Osteocyte (in vitro differentiated cells): ENCODE measurements at regions not wholly inside any gene's neighbourhood (a gene's known extent, or its start where the extent isn't known, plus 50 kb on each side); places are given as distances from the start of the nearest gene placed in this dataset.

ENCODE experiments used
- DNase-seq: peaks from one replicate; pipeline ENCODE4 v3.0.0; 2021; ENCODE audit warnings: mixed read lengths; ENCODE audit not compliant: unreplicated experiment; ENCODE audit errors: extremely low spot score
- H3K27ac Mint-ChIP-seq: one replicate; pipeline ENCODE4 v1.8.0; 2021; ENCODE audit warnings: mild to moderate bottlenecking, mixed read lengths; ENCODE audit not compliant: unreplicated experiment
- H3K27me3 Mint-ChIP-seq: one replicate; pipeline ENCODE4 v1.8.0; 2021; ENCODE audit warnings: mixed read lengths; ENCODE audit not compliant: unreplicated experiment
- H3K36me3 Mint-ChIP-seq: one replicate; pipeline ENCODE4 v1.8.0; 2021; ENCODE audit warnings: mixed read lengths; ENCODE audit not compliant: unreplicated experiment
- H3K4me1 Mint-ChIP-seq: one replicate; pipeline ENCODE4 v1.8.0; 2021; ENCODE audit warnings: mixed read lengths; ENCODE audit not compliant: unreplicated experiment
- H3K4me3 Mint-ChIP-seq: one replicate; pipeline ENCODE4 v1.8.0; 2021; ENCODE audit warnings: mild to moderate bottlenecking, moderate library complexity, mixed read lengths; ENCODE audit not compliant: unreplicated experiment
- H3K9me3 Mint-ChIP-seq: one replicate; pipeline ENCODE4 v1.8.0; 2021; ENCODE audit warnings: mixed read lengths; ENCODE audit not compliant: unreplicated experiment
- TF ChIP-seq, protein P1 (sequence below): fragments of 200-600 bp; sonication (generic); IDR thresholded peaks from 2 replicates; pipeline ENCODE4 v1.5.0; 2021; ENCODE audit warnings: antibody characterized with exemption, mild to moderate bottlenecking, moderate library complexity

DNA sequence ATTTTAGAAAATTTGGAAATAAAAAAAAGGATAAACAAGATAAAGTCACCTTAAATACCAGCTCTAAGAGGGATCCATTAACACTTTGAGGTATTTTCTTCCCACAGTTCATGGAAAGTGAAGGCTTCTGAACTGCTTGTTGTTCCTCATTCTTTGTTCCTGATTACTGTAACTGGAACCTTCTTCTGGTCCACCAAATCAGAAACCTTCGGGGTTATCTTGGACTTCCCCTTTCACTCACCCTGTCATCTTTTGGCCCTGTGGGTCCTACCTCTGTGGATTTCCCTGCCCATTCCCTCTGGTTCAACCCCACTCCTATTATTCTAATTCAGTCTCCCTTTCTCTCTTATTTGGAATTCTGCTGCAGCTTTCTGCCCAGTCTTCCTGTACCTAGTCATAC, 116.5 kb upstream of the PRPS1L1 start:
- H3K9me3 Mint-ChIP-seq = no peaks in the 10 kb centered on the region
- H3K27me3 Mint-ChIP-seq = peaks cover 51% of the 10 kb centered on the region
- TF ChIP-seq, protein P1, sequence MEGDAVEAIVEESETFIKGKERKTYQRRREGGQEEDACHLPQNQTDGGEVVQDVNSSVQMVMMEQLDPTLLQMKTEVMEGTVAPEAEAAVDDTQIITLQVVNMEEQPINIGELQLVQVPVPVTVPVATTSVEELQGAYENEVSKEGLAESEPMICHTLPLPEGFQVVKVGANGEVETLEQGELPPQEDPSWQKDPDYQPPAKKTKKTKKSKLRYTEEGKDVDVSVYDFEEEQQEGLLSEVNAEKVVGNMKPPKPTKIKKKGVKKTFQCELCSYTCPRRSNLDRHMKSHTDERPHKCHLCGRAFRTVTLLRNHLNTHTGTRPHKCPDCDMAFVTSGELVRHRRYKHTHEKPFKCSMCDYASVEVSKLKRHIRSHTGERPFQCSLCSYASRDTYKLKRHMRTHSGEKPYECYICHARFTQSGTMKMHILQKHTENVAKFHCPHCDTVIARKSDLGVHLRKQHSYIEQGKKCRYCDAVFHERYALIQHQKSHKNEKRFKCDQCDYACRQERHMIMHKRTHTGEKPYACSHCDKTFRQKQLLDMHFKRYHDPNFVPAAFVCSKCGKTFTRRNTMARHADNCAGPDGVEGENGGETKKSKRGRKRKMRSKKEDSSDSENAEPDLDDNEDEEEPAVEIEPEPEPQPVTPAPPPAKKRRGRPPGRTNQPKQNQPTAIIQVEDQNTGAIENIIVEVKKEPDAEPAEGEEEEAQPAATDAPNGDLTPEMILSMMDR = no peak
- H3K4me1 Mint-ChIP-seq = no peaks in the 10 kb centered on the region
- H3K27ac Mint-ChIP-seq = no peak overlapping the region
- no peak for DNase-seq
- H3K4me3 Mint-ChIP-seq = no peak overlapping the region
- no peaks in the 10 kb centered on the region for H3K36me3 Mint-ChIP-seq

DNA sequence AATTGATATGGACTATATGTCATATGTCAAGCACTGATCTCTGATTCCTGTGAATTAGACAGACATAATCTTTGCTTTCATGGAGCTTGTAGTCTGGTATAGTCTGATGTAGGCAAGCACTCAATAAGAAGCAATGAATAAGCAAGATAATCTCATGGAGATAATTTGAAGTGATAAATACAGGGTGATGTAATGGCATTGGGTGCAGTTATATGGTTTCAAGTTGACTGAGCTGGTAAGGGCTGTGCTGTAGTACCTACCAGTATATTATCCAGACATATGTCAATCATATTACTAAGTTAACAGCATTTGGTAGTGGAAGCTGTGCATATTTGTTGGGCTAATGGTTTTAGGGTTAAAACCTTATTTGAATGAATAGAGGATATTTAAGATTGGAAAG, 117.5 kb upstream of the PRPS1L1 start:
- Mint-ChIP-seq H3K4me3 (no peak overlapping the region), H3K27me3 (peaks cover 48% of the 10 kb centered on the region), H3K4me1 (no peaks in the 10 kb centered on the region), H3K9me3 (no peaks in the 10 kb centered on the region), H3K36me3 (no peaks in the 10 kb centered on the region), H3K27ac (no peak overlapping the region)
- DNase-seq = no peak
- TF ChIP-seq, protein P1 = no peak

DNA sequence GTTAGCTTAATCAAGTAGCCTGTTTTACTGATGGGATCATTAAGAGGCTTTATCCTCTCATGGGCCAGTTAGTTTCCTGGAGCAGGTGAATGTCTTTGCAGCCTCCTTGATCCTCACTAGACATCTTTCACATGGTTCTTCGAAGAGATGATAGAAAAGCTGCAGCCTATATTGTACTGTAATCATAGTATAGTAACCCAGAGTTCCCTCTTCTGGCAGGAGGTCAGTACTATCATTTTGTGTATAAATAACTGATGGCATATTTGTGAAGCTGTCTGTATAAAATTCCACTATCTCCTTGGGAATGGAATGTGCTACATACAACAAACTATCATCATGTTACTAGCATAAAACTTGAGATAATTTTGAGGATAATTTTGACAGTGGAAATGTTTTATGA, 123.8 kb upstream of the PRPS1L1 start:
- DNase-seq = no peak
- Mint-ChIP-seq H3K27ac (no peak overlapping the region), H3K27me3 (peaks cover 40% of the 10 kb centered on the region), H3K9me3 (no peaks in the 10 kb centered on the region), H3K4me3 (no peak overlapping the region), H3K36me3 (no peaks in the 10 kb centered on the region), H3K4me1 (no peaks in the 10 kb centered on the region)
- TF ChIP-seq, protein P1 = peak; percentile 26

DNA sequence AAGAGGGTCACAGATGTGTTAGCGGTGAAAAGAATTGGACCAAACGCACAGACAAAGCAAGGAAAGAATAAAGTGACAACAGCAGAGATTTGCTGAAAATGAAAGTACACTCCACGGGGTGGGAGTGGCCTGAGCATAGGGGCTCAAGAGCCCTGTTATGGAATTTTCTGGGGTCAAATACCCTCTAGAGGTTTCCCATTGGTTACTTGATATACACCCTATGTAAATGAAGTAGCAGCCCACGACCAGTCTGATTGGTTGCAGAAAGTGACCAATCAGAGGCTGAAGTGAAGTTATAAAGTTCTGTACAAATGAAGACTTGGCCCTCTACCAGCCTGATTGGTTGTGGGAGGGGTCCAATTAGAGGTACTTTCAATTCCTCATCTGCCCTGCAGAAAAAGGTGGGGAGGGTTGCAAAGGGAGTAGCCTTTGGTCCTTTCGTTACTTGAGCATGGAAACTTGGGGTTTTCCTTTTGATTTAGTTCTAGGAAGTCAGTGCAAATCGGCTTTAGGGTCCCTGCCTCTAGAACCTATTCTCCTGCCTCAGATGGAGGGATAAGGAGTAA, 125.6 kb upstream of the PRPS1L1 start:
- no peaks in the 10 kb centered on the region for H3K36me3 Mint-ChIP-seq
- H3K4me1 Mint-ChIP-seq = no peaks in the 10 kb centered on the region

DNA sequence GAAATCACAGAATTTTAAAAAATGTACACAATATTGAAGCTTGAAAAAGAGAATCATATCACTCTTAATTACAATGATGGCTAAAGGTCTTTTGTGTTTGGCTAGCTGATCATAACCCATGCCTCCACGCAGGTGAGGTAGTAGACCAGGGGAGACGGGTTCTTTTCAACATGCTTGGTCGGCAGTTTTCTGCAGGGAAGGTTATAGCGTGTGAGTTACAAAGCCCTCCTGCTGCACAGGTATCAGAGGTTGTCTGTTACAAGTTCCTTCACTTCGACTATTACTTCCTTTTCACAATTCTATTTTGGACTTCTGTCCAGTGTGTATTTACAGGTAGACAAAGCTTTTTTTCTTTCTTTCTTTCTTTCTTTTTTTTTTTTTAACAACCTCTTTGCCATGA, 127.1 kb upstream of the PRPS1L1 start:
- DNase-seq = no peak
- H3K4me3 Mint-ChIP-seq = no peak overlapping the region
- no peak overlapping the region for H3K27ac Mint-ChIP-seq
- H3K36me3 Mint-ChIP-seq = no peaks in the 10 kb centered on the region
- no peaks in the 10 kb centered on the region for H3K4me1 Mint-ChIP-seq
- H3K27me3 Mint-ChIP-seq = peaks cover 62% of the 10 kb centered on the region
- no peaks in the 10 kb centered on the region for H3K9me3 Mint-ChIP-seq
- TF ChIP-seq, protein P1 = no peak

More for the DNA sequence above, 125.6 kb upstream of the PRPS1L1 start:
- Mint-ChIP-seq H3K27ac (no peak overlapping the region), H3K27me3 (peaks cover 48% of the 10 kb centered on the region), H3K9me3 (no peaks in the 10 kb centered on the region), H3K4me3 (no peak overlapping the region)
- no peak for DNase-seq
- TF ChIP-seq, protein P1 = no peak
